PFSK-1 (cell line): ENCODE measurements at regions not wholly inside any gene's neighbourhood (a gene's known extent, or its start where the extent isn't known, plus 50 kb on each side); places are given as distances from the start of the nearest gene placed in this dataset.

ENCODE experiments used
- REST ChIP-seq, 2 experiments: IDR thresholded peaks; 2 replicates each; pipeline versions ENCODE4 v1.6.1 to v1.8.0; 2011 to 2012; ENCODE audit warnings: low read depth in 2 of 2, low read length in 2 of 2, control low read depth in 1 of 2, inconsistent platforms in 1 of 2, mild to moderate bottlenecking in 1 of 2, moderate library complexity in 1 of 2; ENCODE audit not compliant: insufficient read depth in 1 of 2
- TAF1 ChIP-seq: IDR thresholded peaks from 2 replicates; pipeline ENCODE4 v1.6.1; 2012; ENCODE audit warnings: low read length, control low read depth, borderline replicate concordance; ENCODE audit not compliant: insufficient read depth

- TF ChIP-seq REST (IDR thresholded peaks at IDR 0.05; ENCODE audit: insufficient read depth in 1 of 2, low read depth in 2 of 2, low read length in 2 of 2) (no peak), TAF1 (no peak)
Measured at GRCh38 chr11:98130117-98130625, 890.6 kb upstream of the CNTN5 start.
